GM23338 (cell line): ENCODE measurements at regions not wholly inside any gene's neighbourhood (a gene's known extent, or its start where the extent isn't known, plus 50 kb on each side); places are given as distances from the start of the nearest gene placed in this dataset.

Experiments
- ATAC-seq: fragments of 200-7000 bp; cut with Tn5 transposase; 3 replicates; pipeline ENCODE4 v1.9.1; 2020
- DNase-seq: peaks from one replicate; pipeline ENCODE4 v3.0.0-alpha.2; 2015; ENCODE audit warnings: low spot score
- H2AFZ ChIP-seq: fragments of 200-600 bp; sonication (generic); 2 replicates; pipeline ENCODE4 v1.8.0; 2016; ENCODE audit warnings: antibody characterized with exemption, mild to moderate bottlenecking, moderate library complexity
- H3F3A ChIP-seq: fragments of 200-600 bp; sonication (generic); replicated peaks from 2 replicates; pipeline ENCODE4 v1.8.0; 2017; ENCODE audit warnings: antibody characterized with exemption, mixed run types, low read depth
- H3K27ac ChIP-seq: fragments of 200-600 bp; sonication (generic); 2 replicates; pipeline ENCODE4 v1.6.1; 2016; ENCODE audit warnings: low read depth
- H3K27me3 ChIP-seq: fragments of 200-600 bp; sonication (generic); 2 replicates; pipeline ENCODE4 v1.8.0; 2016; ENCODE audit warnings: mild to moderate bottlenecking, mixed run types, moderate library complexity; ENCODE audit not compliant: insufficient read depth
- H3K36me3 ChIP-seq: fragments of 200-600 bp; sonication (generic); 2 replicates; pipeline ENCODE4 v1.8.0; 2016; ENCODE audit warnings: mild to moderate bottlenecking; ENCODE audit not compliant: insufficient read depth
- H3K4me1 ChIP-seq: fragments of 200-600 bp; sonication (generic); 2 replicates; pipeline ENCODE4 v1.8.0; 2016; ENCODE audit warnings: mild to moderate bottlenecking, moderate library complexity; ENCODE audit not compliant: insufficient read depth
- H3K4me2 ChIP-seq: fragments of 200-600 bp; sonication (generic); 2 replicates; pipeline ENCODE4 v1.7.1; 2017; ENCODE audit warnings: mixed run types
- H3K4me3 ChIP-seq: fragments of 200-600 bp; sonication (generic); 2 replicates; pipeline ENCODE4 v1.6.1; 2016; ENCODE audit warnings: mixed run types
- H3K79me2 ChIP-seq: fragments of 200-600 bp; sonication (generic); replicated peaks from 2 replicates; pipeline ENCODE4 v1.8.0; 2017; ENCODE audit warnings: mild to moderate bottlenecking; ENCODE audit not compliant: insufficient read depth
- H3K9me2 ChIP-seq: fragments of 200-600 bp; sonication (generic); 2 replicates; pipeline ENCODE4 v1.8.0; 2017; ENCODE audit not compliant: insufficient read depth
- H4K20me1 ChIP-seq: fragments of 200-600 bp; sonication (generic); replicated peaks from 2 replicates; pipeline ENCODE4 v1.8.0; 2017; ENCODE audit warnings: mild to moderate bottlenecking; ENCODE audit not compliant: insufficient read depth
- H3K27ac Mint-ChIP-seq: 2 replicates; pipeline ENCODE4 v1.8.0; 2020; ENCODE audit warnings: inconsistent platforms, mild to moderate bottlenecking, moderate library complexity, mixed read lengths
- H3K27me3 Mint-ChIP-seq: 3 replicates; pipeline ENCODE4 v1.8.0; 2022; ENCODE audit warnings: low read depth, mild to moderate bottlenecking, moderate library complexity, mixed read lengths, inconsistent platforms; ENCODE audit not compliant: insufficient read depth, poor library complexity
- H3K36me3 Mint-ChIP-seq: 3 replicates; pipeline ENCODE4 v1.8.0; 2021; ENCODE audit warnings: low read depth, mild to moderate bottlenecking, inconsistent platforms, moderate library complexity, mixed read lengths
- H3K4me1 Mint-ChIP-seq: 3 replicates; pipeline ENCODE4 v1.8.0; 2020; ENCODE audit warnings: mild to moderate bottlenecking, inconsistent platforms, mixed read lengths
- H3K4me3 Mint-ChIP-seq: 3 replicates; pipeline ENCODE4 v1.8.0; 2021; ENCODE audit warnings: moderate library complexity, mild to moderate bottlenecking, inconsistent platforms, mixed read lengths
- H3K9me3 Mint-ChIP-seq: 3 replicates; pipeline ENCODE4 v1.8.0; 2020; ENCODE audit warnings: moderate library complexity, mild to moderate bottlenecking, inconsistent platforms, mixed read lengths
- CREB1 ChIP-seq: fragments of 250-450 bp; sonication (Bioruptor Pico); IDR thresholded peaks from 2 replicates; pipeline ENCODE4 v1.5.0; 2020; ENCODE audit warnings: low read depth, mild to moderate bottlenecking, moderate library complexity
- ETS1 ChIP-seq: IDR thresholded peaks from 2 replicates; pipeline ENCODE4 v1.6.1; 2016; ENCODE audit warnings: antibody characterized with exemption
- EZH2 ChIP-seq: fragments of 200-600 bp; sonication (generic); IDR thresholded peaks from one replicate; pipeline ENCODE4 v1.8.0; 2017; ENCODE audit warnings: antibody characterized with exemption, mild to moderate bottlenecking, low read depth; ENCODE audit not compliant: unreplicated experiment
- EZH2phosphoT487 ChIP-seq: fragments of 200-600 bp; sonication (generic); IDR thresholded peaks from one replicate; pipeline ENCODE4 v1.8.1; 2018; ENCODE audit warnings: antibody characterized with exemption; ENCODE audit not compliant: unreplicated experiment
- JUNB ChIP-seq: IDR thresholded peaks from one replicate; pipeline ENCODE4 v1.6.1; 2016; ENCODE audit warnings: antibody characterized with exemption; ENCODE audit not compliant: unreplicated experiment
- NANOG ChIP-seq: IDR thresholded peaks from 2 replicates; pipeline ENCODE4 v1.6.1; 2016; ENCODE audit warnings: antibody characterized with exemption, borderline replicate concordance
- POLR2AphosphoS5 ChIP-seq: IDR thresholded peaks from 2 replicates; pipeline ENCODE4 v1.6.1; 2016; ENCODE audit warnings: antibody characterized with exemption, low read depth
- REST ChIP-seq: IDR thresholded peaks from one replicate; pipeline ENCODE4 v1.6.1; 2018; ENCODE audit warnings: antibody characterized with exemption; ENCODE audit not compliant: unreplicated experiment
- STAT1 ChIP-seq: IDR thresholded peaks from one replicate; pipeline ENCODE4 v1.6.1; 2016; ENCODE audit warnings: antibody characterized with exemption; ENCODE audit not compliant: unreplicated experiment
- ZNF114 ChIP-seq: fragments of 250-450 bp; sonication (Bioruptor Pico); IDR thresholded peaks from 2 replicates; pipeline ENCODE4 v1.5.0; 2020; ENCODE audit warnings: mild to moderate bottlenecking, moderate library complexity
- ZNF331 ChIP-seq: fragments of 250-450 bp; sonication (Bioruptor Pico); IDR thresholded peaks from 2 replicates; pipeline ENCODE4 v1.5.0; 2020; ENCODE audit warnings: low read depth, mild to moderate bottlenecking, moderate library complexity
- TF ChIP-seq, protein P1 (sequence below), 2 experiments: fragments of 200-600 bp in 1 of 2; sonication (generic) in 1 of 2; conservative IDR thresholded peaks; 2 replicates each; pipeline versions ENCODE4 v1.5.1 to v1.6.1; 2016 to 2017; ENCODE audit warnings: antibody characterized with exemption in 2 of 2, low read depth in 2 of 2, mild to moderate bottlenecking in 2 of 2, moderate library complexity in 1 of 2
- TF ChIP-seq, protein P2 (sequence below): fragments of 250-450 bp; sonication (Bioruptor Pico); IDR thresholded peaks from 2 replicates; pipeline ENCODE4 v1.5.0; 2020; ENCODE audit warnings: mild to moderate bottlenecking, moderate library complexity

- Histone ChIP-seq H3K27me3 (no peaks in the 10 kb centered on the region), H3K36me3 (no peaks in the 10 kb centered on the region), H3K79me2 (no peaks in the 10 kb centered on the region), H4K20me1 (no peaks in the 10 kb centered on the region), H2AFZ (no peak overlapping the region), H3F3A (no peaks in the 10 kb centered on the region), H3K27ac (no peak overlapping the region), H3K4me2 (no peak overlapping the region), H3K9me2 (0 out of 2 replicates have a peak, but pooled peaks cover 13% of the 10 kb centered on the region), H3K4me1 (no peaks in the 10 kb centered on the region), H3K4me3 (no peak overlapping the region)
- H3K36me3 Mint-ChIP-seq, result no peaks in the 10 kb centered on the region; the same call in 2 of the 3 replicates
- no peak overlapping the region for H3K4me3 Mint-ChIP-seq
- DNase-seq (no peak), ATAC-seq (no peak)
- H3K27me3 Mint-ChIP-seq, result no peaks in the 10 kb centered on the region
- no peaks in the 10 kb centered on the region for H3K4me1 Mint-ChIP-seq
- no peak overlapping the region for H3K27ac Mint-ChIP-seq
- TF ChIP-seq NANOG, result no peak
- TF ChIP-seq, protein P1, sequence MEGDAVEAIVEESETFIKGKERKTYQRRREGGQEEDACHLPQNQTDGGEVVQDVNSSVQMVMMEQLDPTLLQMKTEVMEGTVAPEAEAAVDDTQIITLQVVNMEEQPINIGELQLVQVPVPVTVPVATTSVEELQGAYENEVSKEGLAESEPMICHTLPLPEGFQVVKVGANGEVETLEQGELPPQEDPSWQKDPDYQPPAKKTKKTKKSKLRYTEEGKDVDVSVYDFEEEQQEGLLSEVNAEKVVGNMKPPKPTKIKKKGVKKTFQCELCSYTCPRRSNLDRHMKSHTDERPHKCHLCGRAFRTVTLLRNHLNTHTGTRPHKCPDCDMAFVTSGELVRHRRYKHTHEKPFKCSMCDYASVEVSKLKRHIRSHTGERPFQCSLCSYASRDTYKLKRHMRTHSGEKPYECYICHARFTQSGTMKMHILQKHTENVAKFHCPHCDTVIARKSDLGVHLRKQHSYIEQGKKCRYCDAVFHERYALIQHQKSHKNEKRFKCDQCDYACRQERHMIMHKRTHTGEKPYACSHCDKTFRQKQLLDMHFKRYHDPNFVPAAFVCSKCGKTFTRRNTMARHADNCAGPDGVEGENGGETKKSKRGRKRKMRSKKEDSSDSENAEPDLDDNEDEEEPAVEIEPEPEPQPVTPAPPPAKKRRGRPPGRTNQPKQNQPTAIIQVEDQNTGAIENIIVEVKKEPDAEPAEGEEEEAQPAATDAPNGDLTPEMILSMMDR (conservative IDR thresholded peaks at IDR 0.05; ENCODE audit: low read depth in 2 of 2), result no peak
- no peak for TF ChIP-seq STAT1
- no peak for TF ChIP-seq POLR2AphosphoS5
- TF ChIP-seq, protein P2, sequence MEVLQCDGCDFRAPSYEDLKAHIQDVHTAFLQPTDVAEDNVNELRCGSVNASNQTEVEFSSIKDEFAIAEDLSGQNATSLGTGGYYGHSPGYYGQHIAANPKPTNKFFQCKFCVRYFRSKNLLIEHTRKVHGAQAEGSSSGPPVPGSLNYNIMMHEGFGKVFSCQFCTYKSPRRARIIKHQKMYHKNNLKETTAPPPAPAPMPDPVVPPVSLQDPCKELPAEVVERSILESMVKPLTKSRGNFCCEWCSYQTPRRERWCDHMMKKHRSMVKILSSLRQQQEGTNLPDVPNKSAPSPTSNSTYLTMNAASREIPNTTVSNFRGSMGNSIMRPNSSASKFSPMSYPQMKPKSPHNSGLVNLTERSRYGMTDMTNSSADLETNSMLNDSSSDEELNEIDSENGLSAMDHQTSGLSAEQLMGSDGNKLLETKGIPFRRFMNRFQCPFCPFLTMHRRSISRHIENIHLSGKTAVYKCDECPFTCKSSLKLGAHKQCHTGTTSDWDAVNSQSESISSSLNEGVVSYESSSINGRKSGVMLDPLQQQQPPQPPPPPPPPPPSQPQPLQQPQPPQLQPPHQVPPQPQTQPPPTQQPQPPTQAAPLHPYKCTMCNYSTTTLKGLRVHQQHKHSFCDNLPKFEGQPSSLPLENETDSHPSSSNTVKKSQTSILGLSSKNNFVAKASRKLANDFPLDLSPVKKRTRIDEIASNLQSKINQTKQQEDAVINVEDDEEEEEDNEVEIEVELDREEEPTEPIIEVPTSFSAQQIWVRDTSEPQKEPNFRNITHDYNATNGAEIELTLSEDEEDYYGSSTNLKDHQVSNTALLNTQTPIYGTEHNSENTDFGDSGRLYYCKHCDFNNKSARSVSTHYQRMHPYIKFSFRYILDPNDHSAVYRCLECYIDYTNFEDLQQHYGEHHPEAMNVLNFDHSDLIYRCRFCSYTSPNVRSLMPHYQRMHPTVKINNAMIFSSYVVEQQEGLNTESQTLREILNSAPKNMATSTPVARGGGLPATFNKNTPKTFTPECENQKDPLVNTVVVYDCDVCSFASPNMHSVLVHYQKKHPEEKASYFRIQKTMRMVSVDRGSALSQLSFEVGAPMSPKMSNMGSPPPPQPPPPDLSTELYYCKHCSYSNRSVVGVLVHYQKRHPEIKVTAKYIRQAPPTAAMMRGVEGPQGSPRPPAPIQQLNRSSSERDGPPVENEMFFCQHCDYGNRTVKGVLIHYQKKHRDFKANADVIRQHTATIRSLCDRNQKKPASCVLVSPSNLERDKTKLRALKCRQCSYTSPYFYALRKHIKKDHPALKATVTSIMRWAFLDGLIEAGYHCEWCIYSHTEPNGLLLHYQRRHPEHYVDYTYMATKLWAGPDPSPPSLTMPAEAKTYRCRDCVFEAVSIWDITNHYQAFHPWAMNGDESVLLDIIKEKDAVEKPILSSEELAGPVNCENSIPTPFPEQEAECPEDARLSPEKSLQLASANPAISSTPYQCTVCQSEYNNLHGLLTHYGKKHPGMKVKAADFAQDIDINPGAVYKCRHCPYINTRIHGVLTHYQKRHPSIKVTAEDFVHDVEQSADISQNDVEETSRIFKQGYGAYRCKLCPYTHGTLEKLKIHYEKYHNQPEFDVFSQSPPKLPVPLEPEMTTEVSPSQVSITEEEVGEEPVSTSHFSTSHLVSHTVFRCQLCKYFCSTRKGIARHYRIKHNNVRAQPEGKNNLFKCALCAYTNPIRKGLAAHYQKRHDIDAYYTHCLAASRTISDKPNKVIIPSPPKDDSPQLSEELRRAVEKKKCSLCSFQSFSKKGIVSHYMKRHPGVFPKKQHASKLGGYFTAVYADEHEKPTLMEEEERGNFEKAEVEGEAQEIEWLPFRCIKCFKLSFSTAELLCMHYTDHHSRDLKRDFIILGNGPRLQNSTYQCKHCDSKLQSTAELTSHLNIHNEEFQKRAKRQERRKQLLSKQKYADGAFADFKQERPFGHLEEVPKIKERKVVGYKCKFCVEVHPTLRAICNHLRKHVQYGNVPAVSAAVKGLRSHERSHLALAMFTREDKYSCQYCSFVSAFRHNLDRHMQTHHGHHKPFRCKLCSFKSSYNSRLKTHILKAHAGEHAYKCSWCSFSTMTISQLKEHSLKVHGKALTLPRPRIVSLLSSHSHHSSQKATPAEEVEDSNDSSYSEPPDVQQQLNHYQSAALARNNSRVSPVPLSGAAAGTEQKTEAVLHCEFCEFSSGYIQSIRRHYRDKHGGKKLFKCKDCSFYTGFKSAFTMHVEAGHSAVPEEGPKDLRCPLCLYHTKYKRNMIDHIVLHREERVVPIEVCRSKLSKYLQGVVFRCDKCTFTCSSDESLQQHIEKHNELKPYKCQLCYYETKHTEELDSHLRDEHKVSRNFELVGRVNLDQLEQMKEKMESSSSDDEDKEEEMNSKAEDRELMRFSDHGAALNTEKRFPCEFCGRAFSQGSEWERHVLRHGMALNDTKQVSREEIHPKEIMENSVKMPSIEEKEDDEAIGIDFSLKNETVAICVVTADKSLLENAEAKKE (CRISPR knock-in tag), result no peak
- TF ChIP-seq EZH2, result no peak
- no peak for TF ChIP-seq JUNB
- no peak for TF ChIP-seq CREB1 (CRISPR knock-in tag)
- TF ChIP-seq ZNF114, result no peak
- no peak for TF ChIP-seq ETS1
- no peak for TF ChIP-seq REST
- TF ChIP-seq ZNF331 (CRISPR knock-in tag), result no peak
- TF ChIP-seq EZH2phosphoT487, result no peak
- H3K9me3 Mint-ChIP-seq, result no peaks in the 10 kb centered on the region; the same call in 2 of the 3 replicates
Observed at GRCh38 chr12:105428793-105429395, 98.4 kb downstream of the C12orf75 start.
